Globus pallidus (tissue), 1 donor: ENCODE measurements at regions not wholly inside any gene's neighbourhood (a gene's known extent, or its start where the extent isn't known, plus 50 kb on each side); places are given as distances from the start of the nearest gene placed in this dataset.

ENCODE experiments used
- DNase-seq: peaks from one replicate; pipeline ENCODE4 v3.0.0-alpha.2; 2015; ENCODE audit warnings: low spot score

DNA sequence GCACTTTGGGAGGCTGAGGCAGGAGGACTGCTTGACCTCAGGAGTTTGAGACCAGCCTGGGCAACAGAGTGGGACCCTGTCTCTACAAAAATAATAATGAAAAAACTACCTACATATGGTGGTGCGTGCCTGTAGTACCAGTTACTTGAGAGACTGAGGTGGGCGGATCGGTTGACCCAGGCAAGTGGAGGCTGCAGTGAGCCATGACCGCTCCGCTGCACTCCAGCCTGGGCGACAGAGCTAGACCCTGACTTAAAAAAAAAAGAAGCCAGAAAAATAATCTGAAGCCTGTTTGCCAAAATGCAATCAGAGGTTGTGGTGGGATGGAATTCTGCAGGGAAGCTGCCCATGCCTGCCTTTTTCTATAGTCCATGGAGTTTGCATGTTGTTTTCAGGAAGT is 50.4 kb upstream of the GGTA1 start:
- no peak for DNase-seq

DNA sequence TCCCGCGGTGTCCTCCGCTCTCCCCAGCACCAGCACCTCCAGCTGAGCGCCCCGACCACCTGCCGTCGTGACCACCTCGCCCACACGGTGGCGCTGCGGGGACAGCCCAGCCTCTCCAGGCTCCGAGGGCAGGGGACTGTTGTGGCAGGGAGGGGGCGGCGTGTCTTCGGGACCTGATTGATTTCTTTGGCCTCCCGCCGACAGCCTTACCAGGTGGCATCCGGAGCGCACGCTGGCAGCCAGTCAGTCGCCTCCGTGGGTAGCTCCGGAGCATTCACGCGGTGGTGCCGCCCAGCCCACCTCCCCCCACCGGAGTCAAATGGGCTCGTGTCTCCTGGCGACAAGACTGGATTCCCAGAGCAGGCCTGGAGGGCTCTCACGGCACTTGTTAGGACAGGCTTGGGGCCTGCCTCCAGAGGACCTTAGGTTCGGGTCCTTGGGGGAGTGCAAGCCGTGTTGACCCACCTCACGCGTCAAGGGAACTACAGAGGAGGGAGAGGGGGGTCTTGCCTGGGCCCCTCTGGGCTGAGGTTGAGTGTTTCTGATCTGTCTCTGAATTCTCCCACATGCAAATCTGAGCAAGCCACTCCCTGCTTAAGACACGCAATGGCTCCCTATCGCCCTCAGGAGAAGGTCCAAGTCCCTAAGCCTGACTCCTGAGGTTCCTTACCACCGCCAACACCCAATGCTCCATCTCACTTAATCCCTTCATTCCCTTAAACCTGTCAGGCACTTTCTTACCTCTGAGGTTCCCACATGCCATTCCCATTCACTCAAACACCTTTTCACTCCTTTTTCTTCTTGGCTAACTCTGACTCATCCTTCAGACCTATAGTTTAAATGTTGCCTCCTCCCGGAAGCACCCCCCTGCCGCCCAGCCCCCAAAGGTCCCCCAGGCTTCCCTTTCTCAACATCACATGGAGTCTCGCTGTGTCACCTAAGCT is 51.2 kb upstream of the GGTA1 start:
- peak; percentile 73 for DNase-seq

DNA sequence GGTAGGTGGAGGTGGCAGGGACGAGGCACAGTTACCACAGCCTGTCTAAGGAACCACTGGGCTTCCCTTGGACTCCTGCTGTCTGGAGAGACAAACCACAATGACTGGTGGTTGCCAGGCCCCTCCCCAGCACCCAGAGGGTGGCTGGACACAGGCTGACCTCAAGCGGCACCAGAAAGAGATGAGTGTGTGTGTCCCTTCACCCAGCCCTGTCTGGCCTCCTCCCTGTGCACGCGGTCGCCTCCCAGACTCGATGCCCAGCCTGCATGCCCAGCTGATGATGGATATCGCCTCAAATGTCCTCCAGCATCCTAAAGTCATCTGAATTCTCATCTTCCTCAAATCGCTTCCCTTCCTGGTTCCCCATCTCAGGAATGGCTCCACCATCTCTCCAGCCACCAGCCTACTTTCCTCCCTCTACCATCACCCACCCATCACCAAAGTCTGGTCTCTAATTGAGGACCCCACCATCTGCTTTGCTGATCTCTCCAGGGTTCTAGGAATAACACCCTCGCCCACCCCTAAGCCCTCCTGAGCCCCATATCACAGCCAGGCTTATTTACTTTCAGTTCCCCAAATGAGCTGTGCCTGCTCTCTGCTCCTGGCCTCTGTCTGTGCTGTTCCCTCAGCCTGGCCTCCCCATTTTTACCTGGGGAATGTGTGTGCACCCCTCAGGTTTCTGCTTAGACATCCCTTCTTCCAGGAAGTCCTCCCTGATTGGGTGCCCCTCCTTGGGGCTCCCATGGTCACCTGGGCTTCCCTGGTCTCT is 52.5 kb upstream of the GGTA1 start:
- DNase-seq: peak; percentile 63

DNA sequence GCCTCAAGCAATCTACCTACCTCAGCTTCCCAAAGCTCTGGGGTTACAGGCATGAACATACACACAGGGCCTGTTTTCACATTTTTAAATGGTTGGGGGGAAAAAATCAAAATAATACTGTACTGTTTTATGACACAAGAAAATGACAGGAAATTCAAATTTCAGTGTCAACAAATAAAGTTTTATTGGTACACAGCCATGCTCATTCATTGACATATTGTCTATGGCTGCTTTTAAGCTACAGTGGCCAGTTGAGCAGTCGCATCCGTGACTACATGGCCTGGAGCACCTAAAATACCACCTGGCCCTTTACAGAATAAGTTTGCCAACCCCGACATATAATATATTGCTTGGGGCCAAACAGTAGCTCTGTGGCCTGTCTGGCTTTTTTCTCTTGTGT is 56.4 kb upstream of the GGTA1 start:
- DNase-seq: no peak

DNA sequence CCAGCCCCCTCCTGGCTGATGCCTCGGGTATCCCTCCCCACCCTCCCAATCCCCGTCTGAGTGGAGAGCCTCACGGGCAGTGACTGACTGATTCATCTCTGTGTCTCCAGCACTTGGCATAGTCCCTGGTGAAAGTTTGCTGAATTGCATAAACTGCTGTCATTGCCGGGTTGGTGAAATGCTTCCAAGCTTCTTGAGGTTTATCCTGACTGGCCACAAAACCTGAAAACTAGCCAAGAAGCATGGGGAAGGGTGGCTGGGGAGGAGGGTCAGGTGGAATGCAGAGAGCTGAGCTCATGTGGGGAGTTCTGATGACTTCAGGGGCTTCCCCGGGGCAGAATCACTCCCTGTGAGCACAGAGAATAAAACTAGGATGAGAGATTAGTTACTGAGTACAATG is 56.9 kb upstream of the GGTA1 start:
- no peak for DNase-seq

DNA sequence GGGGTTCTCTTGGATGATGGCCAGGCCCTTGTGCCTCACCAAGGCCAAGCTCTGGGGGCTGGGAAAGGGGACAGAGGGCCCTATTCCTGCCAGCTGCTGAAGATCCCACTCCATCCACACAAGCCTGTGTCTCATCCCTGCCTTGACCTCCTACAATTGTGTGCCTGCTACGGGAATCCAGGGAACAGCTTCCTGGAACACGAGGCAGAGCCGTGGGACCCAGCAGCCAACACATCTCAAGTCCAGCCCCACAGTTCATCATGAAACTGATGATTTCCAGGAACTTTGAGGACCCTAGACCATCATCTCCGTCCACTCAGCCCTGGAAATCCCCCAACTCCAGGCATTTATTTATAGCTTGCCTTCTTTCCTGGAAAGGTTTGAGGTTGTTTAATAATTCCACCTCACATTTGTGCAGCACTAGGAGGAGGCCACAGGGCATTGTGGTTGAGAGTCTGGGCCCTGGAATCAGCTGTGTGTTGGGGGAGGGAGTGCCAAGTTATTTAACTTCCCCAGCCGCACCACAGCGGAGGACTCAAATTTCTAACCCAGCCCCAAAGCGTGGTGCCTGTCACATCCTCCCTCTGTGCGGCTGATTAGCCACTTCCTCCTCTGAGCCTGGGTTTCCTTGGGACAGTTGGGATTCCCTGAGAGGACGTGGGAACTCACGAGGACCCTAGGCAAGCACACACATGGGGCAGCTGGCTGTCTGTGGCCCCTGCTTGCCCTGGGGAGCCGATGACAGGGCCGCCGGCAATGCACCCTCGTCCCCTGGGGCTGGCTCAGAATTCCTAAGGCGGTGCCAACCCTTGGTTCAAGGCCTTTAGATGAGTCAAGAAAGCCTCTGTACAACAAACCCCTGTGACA is 58.2 kb upstream of the GGTA1 start:
- DNase-seq: peak; percentile 53

DNA sequence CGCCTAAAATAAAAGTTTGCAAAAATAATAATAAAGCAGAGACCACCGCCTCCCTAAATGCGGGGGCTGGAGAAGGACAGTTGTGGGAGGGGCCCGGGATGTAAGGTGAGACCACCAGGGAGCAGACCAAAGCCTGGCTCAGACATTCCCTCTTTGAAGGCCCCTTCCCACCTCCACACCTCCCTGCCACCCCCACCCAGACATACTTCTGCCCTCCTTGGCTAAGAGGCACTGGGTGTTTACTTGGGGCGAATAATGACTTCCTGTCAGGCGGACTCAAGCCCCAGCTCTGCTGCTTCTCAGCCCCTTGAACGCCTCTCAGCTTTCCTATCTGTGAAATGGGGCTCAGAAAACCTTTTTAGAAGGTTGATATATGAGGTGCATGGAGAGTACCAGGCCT is 58.8 kb upstream of the GGTA1 start:
- no peak for DNase-seq

DNA sequence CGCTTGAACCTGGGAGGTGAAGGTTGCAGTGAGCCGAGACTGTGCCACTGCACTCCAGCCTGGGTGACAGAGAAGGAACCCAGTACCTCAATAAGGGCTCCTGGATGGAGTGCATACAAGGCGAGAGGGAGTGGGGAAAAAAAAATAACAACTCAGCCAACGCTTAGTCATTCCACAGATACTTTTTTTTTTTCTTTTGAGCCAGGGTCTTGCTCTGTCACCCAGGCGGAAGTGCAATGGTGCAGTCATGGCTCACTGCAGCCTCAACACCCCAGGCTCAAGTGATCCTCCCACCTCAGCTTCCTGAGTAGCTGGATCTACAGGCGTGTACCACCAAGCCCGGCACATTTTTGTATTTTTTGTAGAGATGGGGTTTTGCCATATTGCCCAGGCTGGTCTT is 59.5 kb upstream of the GGTA1 start:
- no peak for DNase-seq

DNA sequence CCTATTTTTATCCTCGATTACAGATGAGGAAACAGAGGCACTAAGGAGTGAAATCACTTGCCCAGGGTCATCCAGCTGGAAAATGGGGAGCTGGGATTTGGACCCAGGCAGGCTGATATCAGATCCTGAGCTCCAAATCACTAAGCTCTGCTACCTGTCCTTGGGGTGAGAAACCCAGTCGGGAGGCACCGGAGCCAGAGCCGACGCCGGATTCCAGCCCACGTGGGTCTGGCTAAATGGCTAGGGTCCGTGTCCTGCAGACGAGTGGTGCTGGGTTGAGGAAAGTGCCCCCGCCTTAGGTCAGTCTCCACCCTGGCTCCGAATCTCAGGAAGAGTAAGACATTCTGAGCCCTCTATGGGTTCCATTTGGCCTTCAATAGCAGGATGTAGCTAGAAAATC is 61.3 kb upstream of the GGTA1 start:
- DNase-seq: no peak

DNA sequence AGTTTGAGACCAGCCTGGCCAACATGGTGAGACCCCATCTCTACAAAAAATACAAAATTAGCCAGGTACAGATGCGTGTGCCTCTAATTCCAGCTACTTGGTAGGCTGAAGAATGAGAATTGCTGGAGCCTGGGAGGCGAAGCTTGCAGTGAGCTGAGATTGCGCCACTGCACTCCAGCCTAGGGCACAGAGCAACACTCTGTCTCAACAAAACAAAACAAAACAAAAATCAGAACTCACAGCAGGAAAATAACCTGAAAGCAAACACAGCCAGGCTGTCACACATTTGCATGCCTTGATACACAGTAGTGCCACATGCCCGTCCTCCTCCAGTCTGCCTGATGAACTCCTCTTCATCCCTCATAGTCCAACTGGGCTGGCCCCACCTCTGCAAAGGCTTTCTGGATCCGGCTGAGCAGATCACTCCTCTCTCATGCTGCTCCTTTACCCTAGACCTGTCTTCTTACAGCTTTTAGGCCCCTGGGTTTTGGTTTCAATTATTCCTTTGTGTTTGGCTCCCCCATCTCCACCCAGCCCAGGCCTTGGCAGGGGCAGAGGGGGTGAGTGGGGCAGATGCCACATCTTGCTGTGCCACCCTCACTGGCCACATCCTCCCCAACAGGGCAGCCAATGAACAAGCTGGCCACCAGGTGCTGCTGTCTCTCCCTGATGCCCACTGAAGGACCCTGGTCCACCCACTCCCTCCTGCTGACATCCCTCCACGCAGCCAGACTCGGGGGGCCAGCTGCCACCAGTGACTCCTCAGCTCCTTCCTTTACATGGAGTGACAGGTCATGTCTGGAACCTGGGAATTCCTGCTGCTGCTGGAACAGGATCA is 62.0 kb upstream of the GGTA1 start:
- no peak for DNase-seq

DNA sequence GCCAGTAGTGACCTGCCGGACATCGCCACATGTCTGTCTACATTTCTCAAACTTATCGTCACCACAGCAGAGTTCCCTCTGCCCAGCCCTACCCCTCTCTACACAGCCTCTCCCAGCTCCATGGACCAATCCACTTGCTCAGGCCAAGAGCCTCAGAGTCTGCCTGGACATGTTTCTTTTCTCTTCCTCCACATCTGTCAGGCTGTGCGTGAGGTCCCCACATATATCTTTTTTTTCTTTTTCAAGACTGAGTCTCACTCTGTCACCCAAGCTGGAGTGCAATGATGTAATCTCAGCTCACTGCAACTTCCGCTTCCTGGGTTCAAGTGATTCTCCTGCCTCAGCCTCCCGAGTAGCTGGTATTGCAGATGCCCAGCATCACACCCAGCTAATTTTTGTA is 62.7 kb upstream of the GGTA1 start:
- no peak for DNase-seq

DNA sequence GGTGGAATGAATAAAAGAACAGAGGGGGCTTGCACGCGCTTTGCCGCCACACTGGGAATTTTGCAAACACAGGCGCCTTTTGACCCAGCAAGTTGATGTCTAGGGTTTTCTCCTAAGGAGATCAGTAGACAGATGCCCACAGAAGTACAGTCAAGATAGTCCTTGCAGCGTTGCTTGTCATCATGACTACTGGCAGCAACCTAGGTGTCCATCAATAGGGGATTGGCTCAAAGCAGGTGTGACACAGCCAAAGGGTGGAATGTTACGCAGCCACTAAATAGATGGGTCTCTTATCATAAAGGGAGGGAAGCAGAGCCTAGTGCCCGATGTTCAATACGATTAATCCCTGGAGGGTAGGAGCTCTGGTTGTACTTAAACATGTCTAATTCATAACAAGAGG is 63.8 kb upstream of the GGTA1 start:
- no peak for DNase-seq

DNA sequence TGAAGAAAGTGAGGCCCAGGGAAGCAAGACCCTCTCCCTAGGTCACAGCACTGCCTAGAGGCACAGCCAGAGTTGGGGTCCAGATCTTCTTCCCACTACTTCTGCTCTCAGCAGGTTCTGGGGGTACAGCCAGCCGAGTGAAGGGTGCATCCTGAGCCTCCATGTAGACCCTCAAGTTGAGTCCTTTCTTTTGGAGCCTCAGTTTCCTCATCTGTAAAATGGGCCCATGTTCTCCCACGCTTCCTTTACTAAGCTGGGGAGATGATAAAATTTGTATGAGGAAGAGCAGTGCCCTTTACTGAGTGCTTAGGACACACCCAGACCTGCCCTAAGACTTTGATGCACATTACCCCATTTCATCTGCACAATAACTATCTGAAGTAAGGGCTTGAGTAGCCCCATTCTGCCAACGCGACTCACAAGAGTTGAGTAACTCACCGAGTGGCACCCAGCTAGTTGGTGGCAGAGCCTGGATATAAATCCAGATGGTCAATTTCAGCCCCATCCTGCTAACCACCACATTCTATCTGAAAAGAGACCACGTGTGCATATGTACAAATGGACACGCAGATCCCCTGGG is 64.3 kb upstream of the GGTA1 start:
- DNase-seq: no peak

DNA sequence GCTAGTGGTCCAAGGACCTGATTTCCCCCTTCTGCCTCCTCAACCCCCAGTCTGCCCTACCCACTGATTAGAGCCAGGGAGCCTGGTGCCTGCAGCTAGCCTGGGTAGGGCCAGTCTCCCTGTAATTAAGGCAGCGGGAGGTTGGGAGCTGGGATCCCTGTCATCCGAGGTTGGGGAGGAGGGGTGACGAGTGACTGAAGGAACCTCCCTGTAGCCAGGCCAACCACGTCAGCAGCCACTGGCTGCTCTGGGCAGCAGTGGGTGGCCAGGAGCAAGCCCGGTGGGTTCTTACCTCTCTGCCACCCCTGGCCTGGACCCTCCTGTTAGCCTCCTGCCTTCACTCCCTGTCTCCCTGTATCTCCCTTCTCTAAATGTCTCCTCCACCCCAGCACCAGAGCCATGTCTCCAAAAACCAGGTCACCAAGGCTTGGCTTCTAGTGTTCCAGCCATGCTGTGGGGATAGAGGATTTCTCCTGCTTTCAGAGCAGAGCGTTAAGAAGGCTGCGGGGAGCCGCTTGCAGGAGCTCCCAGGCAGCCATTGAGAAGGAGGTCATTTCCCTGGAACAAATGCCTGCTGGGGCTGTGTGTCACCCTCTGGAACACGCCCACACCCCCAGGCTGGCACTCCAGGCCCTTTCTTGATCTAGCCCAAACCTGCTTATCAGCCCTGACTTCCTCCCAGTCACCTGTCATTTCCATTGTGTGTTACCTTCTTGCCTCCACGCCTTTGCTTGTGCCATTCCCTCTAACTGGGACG is 65.0 kb upstream of the GGTA1 start:
- DNase-seq: no peak

DNA sequence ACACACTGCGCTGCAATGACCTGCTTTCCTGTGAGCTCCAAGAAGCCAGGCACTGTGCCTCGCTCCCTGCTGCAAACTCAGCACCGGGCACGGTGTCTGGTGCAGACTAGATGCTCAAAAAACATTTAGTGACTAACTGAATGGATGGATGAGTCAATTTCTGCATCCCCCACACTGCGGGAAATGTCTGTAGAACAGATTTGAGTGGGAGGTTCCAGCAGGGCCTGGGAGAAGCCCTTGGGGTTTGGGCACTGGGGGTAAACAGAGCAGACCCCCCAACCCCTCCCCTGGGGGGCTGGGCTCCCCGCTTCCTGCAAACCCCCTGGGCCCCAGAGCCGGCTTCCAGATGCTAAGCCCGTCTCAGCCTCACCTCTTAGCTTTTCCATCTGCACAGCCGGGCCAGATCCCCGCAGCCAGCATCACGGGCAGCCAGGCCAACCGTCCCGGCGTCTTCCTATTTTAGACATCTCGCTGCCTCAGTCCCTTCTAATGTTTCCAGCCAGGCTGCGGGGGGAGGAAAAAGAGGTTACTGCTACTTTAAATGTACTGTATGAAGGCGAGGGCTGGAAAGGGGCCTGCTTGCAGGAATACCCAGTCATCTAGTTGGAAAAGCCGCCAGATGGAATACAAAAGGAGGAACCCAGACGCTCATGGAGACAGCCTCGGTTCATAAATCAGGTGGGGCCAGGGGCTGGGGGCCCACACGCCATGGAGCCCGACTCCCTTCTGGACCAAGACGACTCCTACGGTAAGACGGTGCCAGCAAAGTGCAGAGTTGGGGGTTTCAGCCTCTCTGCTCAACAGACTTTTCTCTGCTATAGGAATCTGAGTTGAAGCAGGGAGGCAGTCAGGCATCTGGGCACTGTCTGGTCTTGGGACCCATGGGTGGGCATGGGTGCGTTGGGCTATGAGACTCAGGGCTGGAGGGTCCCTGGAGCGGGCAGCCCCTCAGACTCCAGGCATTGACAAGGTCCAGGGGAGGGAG is 67.1 kb upstream of the GGTA1 start:
- no peak for DNase-seq

DNA sequence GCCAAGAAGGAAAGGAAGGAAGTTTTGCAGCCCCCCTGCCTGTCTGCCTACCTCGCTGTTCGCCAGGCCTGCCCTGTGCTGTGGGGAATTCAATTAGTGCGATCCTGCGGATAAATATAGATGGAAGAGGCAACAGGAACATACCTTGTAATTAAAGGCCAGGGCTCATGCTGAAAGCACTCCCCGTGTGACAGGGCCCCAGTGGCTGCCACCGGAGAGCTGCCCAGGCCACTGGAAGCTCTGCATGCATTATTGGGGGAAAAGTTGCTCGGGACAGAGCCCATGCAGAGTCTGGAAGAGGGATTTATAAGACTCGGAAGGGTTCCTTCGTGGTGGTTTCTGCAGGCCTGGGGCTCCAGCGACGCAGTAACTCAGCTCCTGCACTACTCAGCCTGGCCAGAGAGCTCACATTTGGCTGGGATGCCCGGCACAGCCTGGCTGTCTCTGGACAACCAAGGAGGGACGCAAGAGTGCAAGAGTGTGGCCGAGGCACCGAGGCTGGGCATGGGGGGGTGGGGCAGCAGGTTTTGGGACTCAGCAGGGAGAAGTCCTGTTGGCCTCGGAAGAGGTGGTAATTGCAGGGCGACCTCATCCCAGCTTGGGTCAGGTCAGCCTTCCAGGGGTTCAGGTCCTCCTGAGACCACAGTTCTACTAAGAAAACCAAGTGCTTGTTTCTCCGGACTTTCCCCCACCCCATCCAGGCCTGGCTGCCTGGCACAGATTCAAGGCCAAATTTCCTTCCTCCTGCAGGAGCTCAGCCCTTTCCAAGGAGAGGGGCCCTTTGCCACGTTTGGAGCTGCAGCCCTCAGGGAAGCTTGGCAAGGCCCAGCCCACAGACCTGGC is 68.1 kb upstream of the GGTA1 start:
- DNase-seq: no peak

DNA sequence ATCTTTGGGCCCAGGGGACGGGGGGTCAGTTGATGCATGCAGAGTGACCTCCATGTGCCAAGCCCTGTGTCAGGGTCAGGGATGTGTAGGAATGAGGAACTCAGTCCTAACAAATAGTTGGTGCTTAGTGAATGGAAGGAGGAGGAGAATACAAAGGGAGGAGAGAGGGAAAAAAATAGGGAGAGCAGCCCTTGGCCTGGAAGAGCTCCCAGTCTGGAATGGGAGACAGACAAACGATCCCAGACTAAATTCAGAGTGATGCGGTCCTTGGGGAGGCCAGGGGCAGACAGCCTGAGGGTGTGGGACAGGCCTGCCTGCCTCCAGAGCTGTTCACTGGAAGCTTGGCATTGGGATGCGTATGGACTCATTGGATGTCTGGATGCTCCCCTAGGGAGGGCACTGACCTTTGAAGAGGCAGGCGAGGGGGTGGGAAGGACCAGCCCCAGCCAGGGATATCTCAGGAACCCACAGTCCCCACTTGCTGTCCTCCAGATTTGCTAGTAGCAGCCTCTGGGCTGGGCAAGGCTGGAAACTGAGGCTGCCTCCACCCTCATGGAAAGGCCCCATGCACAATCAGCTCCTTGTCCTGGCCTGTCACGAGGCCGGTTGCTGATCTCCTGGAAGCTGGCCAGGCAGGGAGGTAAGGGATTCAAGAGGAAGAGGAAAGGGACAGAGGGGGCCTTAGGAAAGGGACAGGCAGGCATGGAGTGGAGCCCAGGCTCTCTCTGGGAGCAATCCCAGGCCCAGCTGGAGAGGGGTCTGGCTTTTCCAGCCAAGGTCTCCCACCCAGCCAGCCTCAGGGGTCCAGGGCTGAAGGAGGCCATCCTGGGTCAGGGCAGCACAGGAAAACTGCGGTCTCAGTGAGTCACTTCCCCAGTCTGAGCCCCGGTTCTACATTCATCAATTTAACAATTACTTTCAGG is 69.0 kb upstream of the GGTA1 start:
- peak; percentile 65 for DNase-seq
